GM12892 (cell line): ENCODE measurements at regions not wholly inside any gene's neighbourhood (a gene's known extent, or its start where the extent isn't known, plus 50 kb on each side); places are given as distances from the start of the nearest gene placed in this dataset.

Experiments used
- POLR2A ChIP-seq: IDR thresholded peaks from 2 replicates; pipeline ENCODE4 v1.6.1; 2011; ENCODE audit warnings: low read depth, low read length, control low read depth
- TAF1 ChIP-seq: IDR thresholded peaks from 2 replicates; pipeline ENCODE4 v1.6.1; 2011; ENCODE audit warnings: low read depth, mild to moderate bottlenecking, control low read depth, low read length, borderline replicate concordance

- TF ChIP-seq POLR2A (no peak), TAF1 (no peak)
Measured at GRCh38 chr2:219944866-219945265, 317.4 kb downstream of the SLC4A3 start.
